KBM-7 (cell line): ENCODE measurements at regions not wholly inside any gene's neighbourhood (a gene's known extent, or its start where the extent isn't known, plus 50 kb on each side); places are given as distances from the start of the nearest gene placed in this dataset.
A peak's percentile ranks its signal among the peaks of the same experiment; 100 is the strongest.

ENCODE experiments used
- DNase-seq: peaks from one replicate; pipeline ENCODE4 v3.0.0-alpha.2; 2015
- in situ Hi-C: fragments of 300-500 bp; cut with MboI; formaldehyde crosslinking; loops from 2 replicates; pipeline ENCODE4 v1.14.3; 2020; ENCODE audit warnings: low sequenced_read_pairs, low pct_unique_long_range_greater_than_20kb, mixed read lengths

DNA sequence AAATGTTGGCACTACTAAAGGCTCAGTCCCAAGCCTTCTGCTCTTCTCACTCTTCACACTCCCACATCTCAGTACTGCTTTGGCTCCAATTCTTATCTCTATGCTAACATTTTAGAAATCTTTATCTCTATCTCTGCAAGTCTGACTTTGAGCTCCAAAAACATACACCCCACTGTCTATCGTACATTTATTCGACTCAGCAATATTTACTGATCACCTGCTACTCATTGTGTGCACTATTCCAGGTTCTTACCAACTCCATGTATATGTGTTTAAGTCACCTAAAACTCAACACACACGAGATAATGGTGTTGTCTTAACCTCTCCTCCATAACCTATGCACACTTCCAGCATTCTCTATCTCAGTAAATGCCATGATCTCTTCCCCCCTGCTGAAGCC, 268.2 kb upstream of the CRIM1 start:
- in situ Hi-C loops: no loop called here
- DNase-seq: no peak

GRCh38 chr2:36079793-36080192, 275.8 kb upstream of the CRIM1 start:
- in situ Hi-C loops: no loop called here
- no peak for DNase-seq

DNA sequence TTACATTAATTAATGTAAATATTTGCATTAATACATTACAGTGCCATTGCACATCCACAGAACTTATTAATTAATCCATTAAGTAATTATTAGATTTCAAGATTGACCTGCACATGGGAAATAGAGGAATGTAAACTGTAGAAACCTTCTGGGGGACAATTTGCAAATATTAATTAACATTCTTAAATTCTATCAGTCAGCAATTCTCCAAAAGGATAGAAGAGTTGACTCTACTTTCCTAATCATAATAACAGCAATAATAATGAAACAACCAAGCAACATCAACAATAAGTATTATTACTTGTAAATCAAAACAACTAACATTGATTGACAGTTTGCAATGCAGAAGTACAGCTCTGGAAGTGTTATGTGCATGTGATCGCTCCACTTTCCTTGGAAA, 281.6 kb upstream of the CRIM1 start:
- DNase-seq: no peak
- in situ Hi-C loops: no loop called here

GRCh38 chr2:36071698-36072097, 283.9 kb upstream of the CRIM1 start:
- no peak for DNase-seq
- in situ Hi-C loops: no loop called here

DNA sequence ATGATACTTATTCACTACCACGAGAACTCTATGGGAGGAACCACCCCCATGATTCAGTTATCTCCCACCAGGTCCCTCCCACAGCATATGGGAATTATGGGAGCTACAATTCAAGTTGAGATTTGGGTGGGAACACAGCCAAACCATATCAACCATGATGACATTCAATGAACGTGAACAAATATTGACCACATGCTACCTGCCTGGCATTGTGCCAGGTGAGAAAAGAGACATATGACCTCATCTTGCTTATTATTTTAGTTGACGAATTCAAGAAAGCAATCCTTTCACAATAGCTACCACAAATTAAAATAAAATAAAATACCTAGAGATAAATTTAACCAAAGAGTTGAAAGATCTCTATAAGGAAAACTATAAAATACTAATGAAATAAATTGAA, 286.5 kb upstream of the CRIM1 start:
- in situ Hi-C loops: no loop called here
- no peak for DNase-seq

- no peak for DNase-seq
- in situ Hi-C loops: no loop called here
Observed at GRCh38 chr2:36068086-36068485, 287.5 kb upstream of the CRIM1 start.

- DNase-seq: no peak
- in situ Hi-C loops: no loop called here
Observed at GRCh38 chr2:36060133-36060532, 295.4 kb upstream of the CRIM1 start.

GRCh38 chr2:36059691-36060090, 295.9 kb upstream of the CRIM1 start:
- in situ Hi-C loops: no loop called here
- peak; percentile 90 for DNase-seq

DNA sequence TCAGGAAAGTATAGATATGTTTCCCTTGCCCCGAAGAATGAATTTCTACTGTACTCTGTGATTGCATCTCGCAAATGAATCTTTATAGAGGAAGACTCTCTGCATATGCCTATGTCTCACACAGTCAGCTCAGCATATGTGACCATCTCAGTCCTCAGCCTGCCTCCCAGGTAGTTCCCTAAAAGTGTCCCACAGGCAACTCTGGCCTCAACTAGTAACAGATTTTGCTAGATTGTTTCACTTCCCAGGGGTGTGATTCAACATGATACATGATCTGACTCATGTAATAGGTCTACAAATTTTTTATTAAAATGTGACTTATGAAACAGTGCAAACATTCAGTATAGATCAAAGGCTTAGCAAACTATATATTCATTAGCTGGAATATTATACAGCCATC, 296.6 kb upstream of the CRIM1 start:
- in situ Hi-C loops: no loop called here
- peak; percentile 21 for DNase-seq

- peak; percentile 42 for DNase-seq
- in situ Hi-C loops: no loop called here
Observed at GRCh38 chr2:36058076-36058475, 297.5 kb upstream of the CRIM1 start.

- no peak for DNase-seq
- in situ Hi-C loops: no loop called here
Observed at GRCh38 chr2:36052819-36053218, 302.8 kb upstream of the CRIM1 start.

DNA sequence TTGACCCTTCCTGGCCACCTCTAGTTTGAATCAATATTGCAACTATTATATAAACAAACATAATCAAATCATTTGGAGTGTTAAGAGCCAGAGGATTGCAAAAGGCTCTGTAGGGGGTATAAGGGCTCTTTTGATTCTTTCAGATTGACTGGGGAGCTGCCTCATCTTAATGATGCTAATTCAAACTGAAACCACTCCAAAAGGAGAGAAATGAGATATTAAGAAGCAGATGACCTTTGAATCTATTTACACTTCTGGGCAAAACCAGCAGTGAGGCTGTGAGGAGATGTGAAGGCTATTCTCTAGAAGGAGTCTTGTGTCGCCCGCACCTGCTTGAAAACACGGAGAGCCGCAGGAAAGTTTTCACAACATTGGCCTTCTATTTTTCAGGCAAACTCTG, 311.2 kb upstream of the CRIM1 start:
- no peak for DNase-seq
- in situ Hi-C loops: no loop called here

DNA sequence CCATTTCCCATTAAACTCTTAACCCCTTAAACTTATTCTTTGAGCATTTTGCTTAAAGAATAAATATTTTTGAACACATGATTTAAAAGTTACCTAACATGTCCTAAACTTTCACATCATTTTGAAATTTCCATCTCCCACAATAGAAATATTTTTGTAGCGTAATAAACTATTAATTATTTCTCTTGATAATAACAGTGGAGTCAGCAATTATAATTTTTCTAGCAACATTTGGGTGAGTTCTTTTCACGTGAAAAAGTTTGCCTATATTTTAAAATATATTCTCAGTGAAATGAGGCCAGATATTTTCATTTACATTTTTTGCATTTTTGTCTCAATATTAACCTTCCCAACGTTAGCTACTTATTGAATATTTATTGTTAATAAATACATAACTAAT, 320.4 kb upstream of the CRIM1 start:
- DNase-seq: no peak
- in situ Hi-C loops: no loop called here

- no peak for DNase-seq
Observed at GRCh38 chr2:36032046-36032445, 323.5 kb upstream of the CRIM1 start.

DNA sequence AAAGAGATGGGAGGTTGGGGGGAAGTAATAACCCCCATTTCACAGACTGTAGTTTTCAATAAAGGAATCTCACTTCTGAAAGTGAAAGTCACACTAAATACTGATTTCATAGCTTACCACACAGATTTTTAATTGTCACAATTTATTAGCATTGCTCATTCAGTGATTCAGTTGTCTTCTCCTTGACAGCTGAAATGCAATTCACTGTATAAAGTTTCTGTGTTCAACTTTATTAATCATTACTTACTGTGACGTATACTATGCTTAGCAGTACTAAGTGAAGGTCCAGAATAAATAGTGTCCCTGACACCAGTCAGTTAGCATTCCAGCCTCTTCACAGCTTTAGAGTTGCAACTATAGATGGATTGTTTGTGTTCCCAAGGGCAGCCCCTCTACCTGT, 324.1 kb upstream of the CRIM1 start:
- DNase-seq: no peak
- in situ Hi-C loops: no loop called here

More at GRCh38 chr2:36032046-36032445, 323.5 kb upstream of the CRIM1 start:
- in situ Hi-C loops: no loop called here

GRCh38 chr2:36027616-36028015, 328.0 kb upstream of the CRIM1 start:
- in situ Hi-C loops: no loop called here
- no peak for DNase-seq

DNA sequence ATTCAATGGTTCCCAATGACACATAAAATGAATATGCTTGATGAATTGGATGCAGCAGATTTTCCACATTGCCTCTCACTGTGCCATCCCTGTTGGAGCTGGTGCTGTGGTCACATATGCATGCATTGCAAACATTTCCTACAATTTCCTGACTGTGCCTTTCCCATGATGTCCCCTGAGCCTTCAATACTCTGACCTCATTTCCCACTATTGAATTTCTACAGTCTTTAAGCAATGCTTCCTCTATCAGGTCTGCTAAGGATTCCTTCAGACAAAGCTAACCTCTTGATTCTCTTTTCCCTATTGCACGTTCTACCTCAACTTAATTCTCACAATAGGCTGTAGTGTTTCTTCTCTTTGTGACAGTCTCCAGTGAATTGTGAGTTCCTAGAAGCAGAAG, 342.5 kb upstream of the CRIM1 start:
- in situ Hi-C loops: no loop called here
- no peak for DNase-seq

- no peak for DNase-seq
- in situ Hi-C loops: no loop called here
Observed at GRCh38 chr2:36006444-36006843, 349.1 kb upstream of the CRIM1 start.

GRCh38 chr2:36002941-36003340, 352.6 kb upstream of the CRIM1 start:
- in situ Hi-C loops: no loop called here
- DNase-seq: peak; percentile 34

DNA sequence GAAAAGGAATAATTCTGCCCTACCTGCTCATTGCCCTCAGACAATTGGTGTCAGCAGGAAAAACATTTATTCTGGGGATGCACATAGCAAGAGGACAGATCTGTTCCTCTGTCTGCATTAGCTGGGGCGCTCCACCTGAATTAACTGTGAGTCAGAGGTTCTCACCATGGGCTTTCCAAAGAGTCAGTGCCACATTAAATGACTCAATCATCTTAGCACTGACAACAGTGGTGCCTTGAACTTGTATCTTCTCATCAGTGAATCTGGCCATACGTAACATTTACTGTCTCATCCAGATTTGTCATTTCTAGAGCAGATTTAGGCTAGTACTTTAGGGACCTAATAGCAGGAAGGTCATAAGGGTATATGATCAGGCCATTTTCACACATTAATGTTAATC, 358.1 kb upstream of the CRIM1 start:
- in situ Hi-C loops: no loop called here
- no peak for DNase-seq

DNA sequence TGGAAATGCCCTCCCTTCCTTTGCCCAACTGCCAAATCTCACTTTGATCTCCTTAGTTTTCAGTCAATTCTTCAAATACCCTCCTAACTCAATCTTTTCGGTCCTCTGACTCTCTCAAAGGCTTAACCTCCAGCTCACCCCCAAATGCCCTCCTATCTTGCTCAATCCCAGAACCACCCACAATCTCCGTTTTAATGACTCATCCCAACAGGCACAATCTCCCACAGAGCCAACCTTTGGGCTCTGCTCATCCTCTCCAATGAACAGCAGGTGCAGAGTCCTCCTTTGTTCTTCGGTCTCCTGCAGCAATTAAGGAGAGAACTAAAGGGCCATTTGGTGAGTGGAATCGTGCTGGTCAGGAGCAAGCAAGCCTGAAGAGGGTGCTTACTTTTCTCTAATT, 366.1 kb upstream of the CRIM1 start:
- DNase-seq: no peak
- in situ Hi-C loops: no loop called here

- in situ Hi-C loops: no loop called here
- DNase-seq: no peak
Observed at GRCh38 chr2:35989040-35989439, 366.5 kb upstream of the CRIM1 start.
